ENCODE measurements at regions not wholly inside any gene's neighbourhood (a gene's known extent, or its start where the extent isn't known, plus 50 kb on each side); places are given as distances from the start of the nearest gene placed in this dataset.
"Not testable (repeated sequence)": the region's sequence is repeated elsewhere in the genome, so short reads cannot be mapped to it uniquely, and the experiment has no call there.

- no peak for DNase-seq
Observed at GRCh38 chr7:130850956-130851355, 116.9 kb upstream of the KLF14 start.

DNA sequence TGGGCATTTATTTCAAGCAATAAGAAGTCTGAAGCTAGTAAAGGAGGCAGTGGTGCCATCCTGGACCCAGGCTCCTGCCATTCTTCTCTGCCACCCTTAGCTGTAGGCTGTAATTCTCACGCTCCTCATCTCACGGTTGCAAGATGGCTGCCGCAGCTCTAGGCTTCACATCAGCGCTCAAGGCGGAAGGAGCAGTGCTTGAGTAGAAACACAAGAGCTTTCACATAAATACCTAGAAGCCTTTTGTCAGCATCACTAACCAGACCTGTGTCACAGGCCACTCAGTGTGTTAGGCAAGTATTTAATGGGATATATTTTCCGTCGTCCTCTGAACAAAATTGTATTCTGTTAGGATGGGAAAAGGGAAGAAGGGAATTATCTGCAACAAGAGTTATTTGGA, 118.9 kb upstream of the KLF14 start:
- DNase-seq, result no peak

GRCh38 chr7:130853503-130854279, 119.7 kb upstream of the KLF14 start:
- no peak for DNase-seq

DNA sequence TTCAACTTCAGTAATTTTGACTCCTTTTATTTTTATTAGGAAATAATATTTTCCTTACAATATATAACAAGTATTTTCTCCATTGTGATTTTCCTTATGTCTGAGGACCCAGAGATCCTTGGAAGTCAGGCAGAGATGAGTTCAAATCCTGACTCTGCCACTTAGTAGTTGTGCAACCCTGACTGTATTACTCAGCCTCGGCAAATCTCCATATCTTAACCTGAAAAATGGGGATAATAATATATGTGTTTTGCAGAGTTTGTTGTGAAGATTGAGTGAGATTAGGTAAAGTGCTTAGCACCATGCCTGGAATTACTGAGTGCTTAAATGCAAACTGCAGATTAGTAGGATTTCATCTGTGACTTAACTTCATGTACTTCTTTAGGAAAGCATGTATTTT, 120.5 kb upstream of the KLF14 start:
- no peak for DNase-seq

GRCh38 chr7:130856866-130857265, 122.9 kb upstream of the KLF14 start:
- no peak for DNase-seq

DNA sequence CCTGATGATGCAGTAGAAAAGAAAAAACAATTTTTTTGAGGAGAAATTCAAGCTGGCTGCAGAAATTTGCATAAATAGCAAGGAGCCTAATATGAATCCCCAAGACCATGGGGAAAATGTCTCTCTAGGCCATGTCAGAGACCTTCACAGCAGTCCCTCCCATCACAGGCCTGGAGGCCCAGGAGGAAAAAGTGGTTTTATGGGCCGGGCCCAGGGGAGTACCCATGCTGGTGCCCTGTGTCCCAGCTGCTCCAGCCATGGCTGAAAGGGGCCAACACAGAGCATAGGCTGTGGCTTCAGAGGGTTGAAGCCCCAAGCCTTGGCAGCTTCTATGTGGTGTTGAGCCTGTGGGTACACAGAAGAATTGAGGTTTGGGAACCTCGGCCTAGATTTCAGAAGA, 126.8 kb upstream of the KLF14 start:
- DNase-seq, result not testable (repeated sequence)

- DNase-seq, result no peak
Observed at GRCh38 chr7:130865408-130866236, 131.6 kb upstream of the KLF14 start.

DNA sequence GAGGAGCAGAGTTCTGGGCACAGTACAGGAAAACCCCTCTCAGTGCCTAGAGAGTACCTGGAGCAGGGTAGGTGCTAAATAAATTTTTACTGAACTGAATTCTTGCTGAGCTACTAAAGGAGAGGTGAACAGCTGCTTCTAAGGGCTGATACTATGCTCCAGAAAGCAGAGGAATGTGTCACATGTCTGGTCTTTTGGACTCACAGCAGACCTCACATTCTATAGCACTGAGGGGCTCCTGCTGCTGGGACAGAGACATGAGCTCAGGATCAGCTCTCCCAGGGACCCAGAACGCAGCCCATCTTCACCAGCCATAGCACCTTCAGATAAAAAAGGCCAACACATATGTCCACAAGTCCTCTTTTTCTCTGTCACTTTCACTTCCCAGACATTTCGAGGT, 133.0 kb upstream of the KLF14 start:
- DNase-seq, result no peak

GRCh38 chr7:130867581-130868136, 133.7 kb upstream of the KLF14 start:
- no peak for DNase-seq

DNA sequence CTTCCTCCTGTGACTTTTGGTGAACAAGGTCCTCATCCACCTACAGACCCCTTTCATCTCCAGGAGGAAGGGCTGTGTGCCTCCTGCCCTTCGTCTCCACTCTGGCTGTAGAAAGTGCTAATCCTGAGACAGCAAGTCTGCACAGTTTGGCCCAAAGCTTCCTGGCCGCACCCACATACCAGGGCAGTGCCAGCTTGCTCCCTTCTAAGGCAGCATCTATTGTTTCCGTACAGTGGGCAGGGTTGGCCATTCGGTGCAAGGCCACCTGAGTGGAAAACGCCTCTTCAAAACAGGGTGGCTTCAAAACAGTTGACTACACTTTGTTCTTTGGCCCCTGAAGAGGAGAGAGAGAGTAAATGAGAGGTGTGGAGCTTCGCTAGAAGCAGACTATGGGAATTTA, 134.1 kb upstream of the KLF14 start:
- no peak for DNase-seq

DNA sequence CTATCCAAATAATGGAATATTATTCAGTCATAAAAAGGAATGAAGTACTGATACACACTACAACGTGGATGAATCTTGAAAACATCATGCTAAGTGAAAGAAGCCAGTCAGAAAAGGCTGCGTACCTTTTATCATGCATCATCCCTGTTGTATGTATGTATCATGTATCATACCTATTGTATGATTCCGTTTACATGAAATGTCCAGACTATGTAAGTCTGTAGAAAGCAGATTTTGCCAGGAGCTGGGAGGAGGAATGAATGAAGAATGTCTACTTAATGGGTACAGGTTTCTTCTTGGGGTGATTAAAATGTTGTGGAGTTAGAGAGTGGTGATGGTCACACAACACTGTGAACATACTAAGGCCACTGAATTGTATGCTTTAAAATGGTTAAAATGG, 135.9 kb upstream of the KLF14 start:
- no peak for DNase-seq

DNA sequence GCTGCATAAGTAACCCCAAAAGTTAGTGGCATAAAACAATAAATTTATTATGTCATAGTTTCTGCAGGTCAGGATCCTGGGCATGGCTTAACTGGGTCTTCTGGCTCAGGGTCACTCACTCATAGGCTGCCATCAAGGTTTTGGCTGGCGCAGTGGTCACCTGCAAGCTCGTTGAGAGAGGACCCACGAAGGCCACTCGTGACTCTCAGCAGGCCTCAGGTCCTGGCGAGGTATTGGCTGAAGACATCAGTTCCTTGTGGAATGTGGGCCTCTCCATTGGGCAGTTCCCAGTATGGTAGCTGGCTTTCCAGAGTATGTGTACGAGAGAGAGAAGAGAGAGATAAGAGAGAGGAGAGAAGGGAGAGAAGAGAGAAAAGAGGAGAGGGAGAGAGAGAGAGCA, 138.3 kb upstream of the KLF14 start:
- no peak for DNase-seq

GRCh38 chr7:130872756-130873448, 138.9 kb upstream of the KLF14 start:
- DNase-seq, result no peak

- DNase-seq, result no peak
Observed at GRCh38 chr7:130874071-130874915, 140.3 kb upstream of the KLF14 start.

GRCh38 chr7:130875265-130875741, 141.3 kb upstream of the KLF14 start:
- DNase-seq, result peak; percentile 68

- no peak for DNase-seq
Observed at GRCh38 chr7:130875901-130876300, 141.9 kb upstream of the KLF14 start.

DNA sequence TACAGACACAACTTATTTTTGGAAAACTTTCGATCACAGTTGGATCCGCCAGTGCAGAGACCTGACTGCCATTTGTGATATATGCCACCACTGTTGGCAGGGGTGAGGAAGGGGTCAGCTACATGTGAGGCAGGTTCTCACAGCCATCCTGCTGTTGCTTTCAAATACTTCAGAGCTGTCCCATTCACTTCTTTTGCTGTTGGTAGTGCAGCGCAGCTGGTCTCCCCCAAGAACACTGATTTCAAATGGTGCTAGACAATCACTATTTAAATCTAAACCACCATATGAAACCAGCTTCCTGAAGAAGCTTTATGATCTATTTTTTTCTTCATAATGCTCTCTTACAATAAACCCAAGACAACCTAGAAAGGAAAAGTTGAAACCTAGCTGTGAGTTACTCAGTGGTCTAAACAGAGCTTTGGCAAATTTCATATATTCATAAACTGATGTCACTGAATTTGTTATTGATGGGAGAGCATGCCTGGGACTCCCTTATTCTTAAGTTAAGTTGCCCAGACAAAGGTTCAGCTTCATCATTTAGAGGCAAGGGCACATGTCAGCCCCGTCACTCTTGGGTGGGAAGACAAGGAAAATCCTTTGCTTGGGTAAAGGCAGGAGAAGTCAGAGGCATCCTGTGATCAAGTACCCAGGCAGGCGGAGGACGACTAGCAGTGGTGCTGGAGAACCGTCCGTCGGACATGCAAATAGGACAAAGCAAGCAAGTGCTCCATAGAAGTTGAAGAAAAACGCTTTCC, 143.4 kb upstream of the KLF14 start:
- DNase-seq, result no peak

DNA sequence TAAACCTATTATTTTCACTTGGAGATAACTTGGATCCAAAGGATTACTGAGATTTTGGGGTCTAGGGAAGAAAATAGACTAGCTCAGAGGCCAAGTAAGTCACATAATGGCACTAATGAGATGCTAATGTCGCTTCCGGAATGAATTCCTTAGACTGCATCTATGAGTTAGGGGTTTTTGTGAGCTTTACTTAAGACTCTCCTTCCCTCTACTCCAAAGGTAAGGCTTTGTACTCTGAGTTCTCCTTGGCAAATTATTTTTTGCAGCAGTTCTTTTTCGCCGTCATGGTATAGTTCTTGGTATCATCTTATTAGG, 143.9 kb upstream of the KLF14 start:
- DNase-seq, result no peak

- DNase-seq, result no peak
Observed at GRCh38 chr7:130878785-130879184, 144.8 kb upstream of the KLF14 start.

GRCh38 chr7:130879191-130879590, 145.2 kb upstream of the KLF14 start:
- DNase-seq, result no peak

DNA sequence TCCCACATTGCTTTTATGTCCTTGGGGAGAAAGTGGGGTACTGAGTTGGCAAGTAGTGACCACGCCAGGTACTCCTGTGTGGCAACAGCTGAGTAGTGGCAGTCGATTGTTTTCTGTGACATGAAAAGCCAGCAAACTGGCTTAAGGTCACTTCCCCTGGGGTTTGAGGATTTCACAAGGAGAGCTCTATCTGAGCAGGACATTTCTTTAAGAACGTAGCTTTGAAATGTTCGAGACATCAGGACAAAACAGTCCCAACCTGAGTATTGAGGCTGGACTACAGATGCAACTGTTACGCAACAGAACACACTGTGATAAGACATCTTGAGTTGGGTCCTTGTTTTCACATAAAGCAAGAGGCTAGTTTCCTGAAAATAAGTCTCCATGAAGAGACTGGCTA, 146.7 kb upstream of the KLF14 start:
- DNase-seq, result no peak

Measured in stimulated activated CD4-positive, alpha-beta T cell treated with anti-CD3 and anti-CD28 coated beads, Interleukin-15, amount 100 ng/mL, for 24 hours (primary cell).